CD4-positive, alpha-beta memory T cell (primary cell): ENCODE measurements at regions not wholly inside any gene's neighbourhood (a gene's known extent, or its start where the extent isn't known, plus 50 kb on each side); places are given as distances from the start of the nearest gene placed in this dataset.
A peak's percentile ranks its signal among the peaks of the same experiment; 100 is the strongest.

Source experiments
- CTCF ChIA-PET: fragments of 350-600 bp; sonication (Branson Sonifier 250); formaldehyde crosslinking; loops from one replicate; lab custom pipeline; 2021; ENCODE audit warnings: inconsistent platforms; ENCODE audit not compliant: partially characterized antibody; lab: Charles Lee
- POLR2A ChIA-PET: fragments of 350-600 bp; sonication (Branson Sonifier 250); formaldehyde crosslinking; loops from one replicate; lab custom pipeline; 2021; ENCODE audit not compliant: partially characterized antibody; lab: Charles Lee
- DNase-seq, 5 donors: peaks; one replicate each; pipeline versions ENCODE4 v3.0.0 to v3.0.0-alpha.2; 2020 to 2022; ENCODE audit warnings: mixed read lengths in 1 of 5
- H3K27ac ChIP-seq: one replicate; pipeline ENCODE4 v1.7.0; 2013; ENCODE audit warnings: low read depth, low read length
- H3K27me3 ChIP-seq: 2 replicates; pipeline ENCODE4 v1.7.0; 2013; ENCODE audit warnings: mild to moderate bottlenecking, low read length, moderate library complexity; ENCODE audit not compliant: insufficient read depth
- H3K36me3 ChIP-seq: 2 replicates; pipeline ENCODE4 v1.7.0; 2013; ENCODE audit warnings: mild to moderate bottlenecking, low read length, moderate library complexity; ENCODE audit not compliant: insufficient read depth
- H3K4me1 ChIP-seq: 2 replicates; pipeline ENCODE4 v1.7.0; 2013; ENCODE audit warnings: mild to moderate bottlenecking, low read length, moderate library complexity; ENCODE audit not compliant: insufficient read depth
- H3K4me3 ChIP-seq, 2 donors: one replicate each; pipeline ENCODE4 v1.7.0; 2013; ENCODE audit warnings: low read length in 2 of 2, mild to moderate bottlenecking in 1 of 2
- H3K9me3 ChIP-seq, 2 donors: one replicate each; pipeline ENCODE4 v1.7.0; 2013; ENCODE audit warnings: low read length in 2 of 2, control low read depth in 1 of 2; ENCODE audit not compliant: control insufficient read depth in 1 of 2
- H3K27ac Mint-ChIP-seq, 7 donors: one replicate each; pipeline ENCODE4 v1.8.0; 2020 to 2021; ENCODE audit warnings: mixed read lengths in 7 of 7, mild to moderate bottlenecking in 6 of 7, inconsistent platforms in 3 of 7, moderate library complexity in 3 of 7
- H3K27me3 Mint-ChIP-seq, 2 donors: one replicate each; pipeline ENCODE4 v1.8.0; 2020 to 2021; ENCODE audit warnings: mixed read lengths in 2 of 2
- H3K36me3 Mint-ChIP-seq, 2 donors: one replicate each; pipeline ENCODE4 v1.8.0; 2020 to 2021; ENCODE audit warnings: mixed read lengths in 2 of 2, inconsistent platforms in 1 of 2, mild to moderate bottlenecking in 1 of 2
- H3K4me1 Mint-ChIP-seq, 4 donors: one replicate each; pipeline ENCODE4 v1.8.0; 2020 to 2021; ENCODE audit warnings: mixed read lengths in 4 of 4, mild to moderate bottlenecking in 1 of 4
- H3K4me3 Mint-ChIP-seq, 8 donors: one replicate each; pipeline ENCODE4 v1.8.0; 2020 to 2021; ENCODE audit warnings: mixed read lengths in 8 of 8, mild to moderate bottlenecking in 7 of 8, moderate library complexity in 6 of 8, inconsistent platforms in 3 of 8
- H3K9me3 Mint-ChIP-seq, 8 donors: one replicate each; pipeline ENCODE4 v1.8.0; 2020 to 2021; ENCODE audit warnings: mixed read lengths in 8 of 8, mild to moderate bottlenecking in 5 of 8, inconsistent platforms in 3 of 8, moderate library complexity in 1 of 8
- intact Hi-C: fragments of 100-400 bp; cut with micrococcal nuclease; formaldehyde crosslinking; loops from one replicate; pipeline ENCODE4 v1.15.1; 2023

DNA sequence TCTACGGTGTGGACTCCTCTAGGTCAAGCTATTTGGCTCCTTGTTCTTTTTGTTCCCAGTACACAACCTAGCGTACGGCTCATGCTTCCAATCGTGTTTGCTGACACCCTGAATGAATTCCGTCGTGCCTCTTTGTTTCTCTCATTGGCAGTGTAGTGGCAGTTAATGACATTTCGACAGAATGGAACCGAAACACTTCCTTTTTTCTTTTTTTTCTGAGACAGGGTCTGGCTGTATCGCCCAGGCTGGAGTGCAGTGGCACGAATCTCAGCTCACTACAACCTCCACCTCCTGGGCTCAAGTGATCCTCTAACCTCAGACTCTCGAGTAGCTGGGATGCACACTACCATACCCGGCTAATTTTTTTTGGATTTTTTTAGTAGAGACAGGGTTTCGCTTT, 113.3 kb upstream of the ATP6AP2 start:
- H3K4me3 Mint-ChIP-seq, result no peak overlapping the region
- intact Hi-C loops, result loop anchor here (10.0 kb wide), 1 partner anchor 653 kb away; no protein-coding TSS in a partner anchor
- no peak for DNase-seq

DNA sequence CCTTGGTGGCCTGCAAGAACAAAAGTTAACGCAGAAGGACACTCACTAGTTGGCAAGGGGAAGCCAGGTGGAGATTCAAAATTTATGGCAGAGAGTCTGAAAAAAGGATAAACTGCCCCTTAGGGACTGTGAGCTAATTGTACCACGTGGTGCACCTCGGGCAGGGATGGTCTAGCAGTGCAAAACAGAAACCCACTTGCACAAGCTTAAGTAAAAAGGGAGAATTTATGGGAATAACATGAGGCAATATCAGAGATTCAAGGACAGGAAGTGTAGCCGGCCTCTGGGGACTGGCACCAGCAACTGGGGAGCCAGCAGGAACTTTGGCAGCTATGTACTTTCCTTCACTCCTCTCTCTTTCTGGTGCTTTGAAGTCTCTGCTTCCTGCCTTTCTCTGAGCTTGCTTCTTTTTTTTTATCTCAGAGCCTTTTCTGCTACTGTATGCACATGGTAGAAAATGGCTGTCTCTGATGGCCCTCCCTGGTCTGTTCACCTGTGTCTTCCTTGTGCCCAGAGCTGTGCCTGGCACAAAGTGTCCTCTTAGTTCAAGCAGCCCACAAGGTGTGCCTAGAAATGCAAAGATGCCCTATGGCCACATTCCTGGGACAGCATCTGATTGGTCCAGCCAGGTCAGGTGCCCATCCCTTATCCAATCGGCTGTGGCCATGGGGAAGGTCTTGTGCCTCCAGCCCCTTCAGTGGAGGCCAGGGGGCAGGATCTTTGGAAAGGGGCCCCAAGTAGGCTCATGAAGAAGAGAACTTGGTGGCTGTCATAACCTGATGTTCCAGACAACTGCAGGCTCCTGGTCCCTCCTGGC, 114.8 kb upstream of the ATP6AP2 start:
- Histone ChIP-seq H3K4me3 (no peak overlapping the region), H3K9me3 (no peaks in the 10 kb centered on the region), H3K27me3 (no peaks in the 10 kb centered on the region), H3K27ac (no peak overlapping the region), H3K36me3 (no peaks in the 10 kb centered on the region), H3K4me1 (peaks cover 19% of the 10 kb centered on the region)
- Mint-ChIP-seq H3K4me1 (peaks cover 11 to 26% (median 18%) of the 10 kb centered on the region in 4 donors), H3K4me3 (peak overlapping the region in 3 of 8 donors; percentile 11 to 48 (median 32)), H3K9me3 (peaks cover 0 to 2% (median 0%) of the 10 kb centered on the region in 8 donors), H3K36me3 (no peaks in the 10 kb centered on the region), H3K27ac (peak overlapping the region in 4 of 7 donors; percentile 10 to 61 (median 36)), H3K27me3 (no peaks in the 10 kb centered on the region)
- DNase-seq, result peak in 1 of 5 donors; percentile 12
- ChIA-PET CTCF (no interaction called here), POLR2A (no interaction called here)
- intact Hi-C loops, result loop anchor here (10.0 kb wide), 1 partner anchor 651 kb away; no protein-coding TSS in a partner anchor

More for the DNA sequence above, 113.3 kb upstream of the ATP6AP2 start:
- Mint-ChIP-seq H3K9me3 (peaks cover 0 to 2% (median 0%) of the 10 kb centered on the region in 8 donors), H3K4me1 (peaks cover 13 to 29% (median 21%) of the 10 kb centered on the region in 4 donors), H3K27me3 (peaks cover 0 to under 1% of the 10 kb centered on the region in 2 donors), H3K36me3 (no peaks in the 10 kb centered on the region), H3K27ac (no peak overlapping the region)
- ChIA-PET POLR2A (interaction anchor here (1.1 kb wide), 1 partner anchor 296 kb away, joined by 3 read pairs; no protein-coding TSS in a partner anchor), CTCF (interaction anchor here (1.0 to 2.4 kb wide), 3 partner anchors 190 to 815 kb away, joined by 3 to 11 read pairs (median 3); no protein-coding TSS in a partner anchor)
- H3K9me3 ChIP-seq, result no peaks in the 10 kb centered on the region
- no peak overlapping the region for H3K4me3 ChIP-seq
- H3K27ac ChIP-seq, result no peak overlapping the region
- no peaks in the 10 kb centered on the region for H3K36me3 ChIP-seq
- H3K27me3 ChIP-seq, result no peaks in the 10 kb centered on the region
- peaks cover 25% of the 10 kb centered on the region for H3K4me1 ChIP-seq

DNA sequence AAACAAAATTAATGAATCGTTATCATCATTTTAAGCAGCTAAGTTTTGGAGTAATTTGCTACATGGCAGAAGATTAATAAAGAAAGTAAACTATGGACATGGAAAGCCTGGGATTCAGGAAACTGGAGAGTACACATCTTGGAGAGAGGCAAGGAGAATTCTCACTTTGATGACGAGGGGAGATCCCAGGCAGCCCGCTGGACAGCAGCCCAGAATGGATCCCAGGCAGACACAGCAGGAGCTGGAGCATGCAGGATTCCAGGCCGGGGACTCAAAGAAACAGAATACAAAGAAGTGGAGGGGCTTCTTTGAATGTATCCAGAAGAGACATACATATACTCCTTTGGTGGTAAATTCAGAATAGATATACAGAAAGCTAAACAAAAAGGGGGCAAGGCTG, 118.0 kb upstream of the ATP6AP2 start:
- no peak overlapping the region for H3K27ac ChIP-seq
- Mint-ChIP-seq H3K27ac (no peak overlapping the region), H3K4me3 (no peak overlapping the region), H3K9me3 (peaks cover 0 to 2% (median 0%) of the 10 kb centered on the region in 8 donors), H3K27me3 (no peaks in the 10 kb centered on the region), H3K4me1 (peaks cover 9 to 21% (median 12%) of the 10 kb centered on the region in 4 donors), H3K36me3 (no peaks in the 10 kb centered on the region)
- POLR2A ChIA-PET, result no interaction called here
- no peak overlapping the region for H3K4me3 ChIP-seq
- no peaks in the 10 kb centered on the region for H3K9me3 ChIP-seq
- H3K36me3 ChIP-seq, result no peaks in the 10 kb centered on the region
- DNase-seq, result no peak
- intact Hi-C loops, result loop anchor here (10.0 kb wide), 1 partner anchor 648 kb away; no protein-coding TSS in a partner anchor
- H3K27me3 ChIP-seq, result no peaks in the 10 kb centered on the region
- CTCF ChIA-PET, result no interaction called here
- H3K4me1 ChIP-seq, result peaks cover 14% of the 10 kb centered on the region

DNA sequence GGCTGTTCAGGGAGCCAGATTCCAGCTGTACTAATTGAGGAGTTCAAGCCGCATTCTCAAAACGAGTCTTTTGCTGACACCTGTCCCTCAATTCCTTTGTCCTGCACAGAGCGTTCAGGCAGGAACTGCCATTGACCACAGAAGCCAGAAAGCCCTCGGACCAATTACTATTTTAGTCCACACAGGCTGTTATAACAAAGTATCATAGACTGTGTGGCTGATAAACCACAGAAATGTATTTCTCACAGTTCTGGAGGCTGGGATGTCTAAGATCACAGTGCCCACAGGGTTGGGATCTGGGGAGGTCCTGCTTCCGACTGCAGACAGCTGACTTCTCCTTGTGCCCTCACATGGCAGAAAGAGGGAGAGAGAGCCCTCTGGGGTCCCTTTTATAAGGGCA, 119.8 kb upstream of the ATP6AP2 start:
- CTCF ChIA-PET, result no interaction called here
- POLR2A ChIA-PET, result no interaction called here
- peaks cover 7 to 10% (median 9%) of the 10 kb centered on the region in 4 donors for H3K4me1 Mint-ChIP-seq

DNA sequence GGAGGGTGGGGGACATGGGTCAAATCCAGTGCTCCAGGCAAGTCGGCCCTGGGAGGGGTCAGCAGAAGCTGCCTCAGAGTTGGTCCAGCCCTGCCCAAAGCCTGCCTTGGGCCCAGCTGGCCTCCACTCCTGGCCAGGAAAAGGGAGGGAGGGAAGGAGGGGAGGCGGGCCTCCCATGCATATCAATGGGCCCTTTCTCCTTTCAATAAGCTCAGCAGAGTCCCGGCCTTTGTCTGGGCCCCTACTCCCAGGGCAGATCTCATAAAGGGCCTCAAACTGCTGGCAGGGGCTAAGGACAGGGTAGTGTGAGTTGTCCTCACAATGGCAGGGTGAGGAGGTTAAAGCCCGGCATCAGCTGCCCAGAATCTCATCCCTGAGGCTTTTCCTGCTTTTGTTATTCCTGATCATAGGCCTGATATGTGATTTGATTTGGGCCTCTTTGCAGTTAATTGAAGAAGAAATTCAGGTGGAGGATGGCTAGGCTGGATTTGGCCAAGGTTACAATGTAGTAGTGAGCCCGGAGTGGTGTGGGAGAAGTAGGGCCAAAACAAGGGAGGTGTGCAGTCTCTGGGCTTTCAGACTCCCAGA, 121.1 kb upstream of the ATP6AP2 start:
- H3K27me3 ChIP-seq, result no peaks in the 10 kb centered on the region
- DNase-seq, result no peak
- no peak overlapping the region for H3K4me3 Mint-ChIP-seq
- CTCF ChIA-PET, result interaction anchor here (0.5 kb wide), 1 partner anchor 74 kb away, joined by 5 read pairs; no protein-coding TSS in a partner anchor
- no peaks in the 10 kb centered on the region for H3K9me3 ChIP-seq
- no peak overlapping the region for H3K4me3 ChIP-seq
- H3K27ac Mint-ChIP-seq, result no peak overlapping the region
- H3K36me3 ChIP-seq, result no peaks in the 10 kb centered on the region
- H3K4me1 ChIP-seq, result no peaks in the 10 kb centered on the region
- peaks cover 0 to 3% (median 0%) of the 10 kb centered on the region in 8 donors for H3K9me3 Mint-ChIP-seq
- H3K4me1 Mint-ChIP-seq, result no peaks in the 10 kb centered on the region
- no peaks in the 10 kb centered on the region for H3K36me3 Mint-ChIP-seq
- intact Hi-C loops, result loop anchor here (10.0 kb wide), 1 partner anchor 645 kb away; no protein-coding TSS in a partner anchor
- no peaks in the 10 kb centered on the region for H3K27me3 Mint-ChIP-seq
- POLR2A ChIA-PET, result no interaction called here
- H3K27ac ChIP-seq, result no peak overlapping the region

More for the DNA sequence above, 119.8 kb upstream of the ATP6AP2 start:
- H3K36me3 ChIP-seq, result no peaks in the 10 kb centered on the region
- H3K27ac Mint-ChIP-seq, result no peak overlapping the region
- H3K4me3 Mint-ChIP-seq, result no peak overlapping the region
- no peaks in the 10 kb centered on the region for H3K27me3 ChIP-seq
- H3K9me3 ChIP-seq, result no peaks in the 10 kb centered on the region
- no peaks in the 10 kb centered on the region for H3K9me3 Mint-ChIP-seq
- DNase-seq, result no peak
- H3K27ac ChIP-seq, result no peak overlapping the region
- no peaks in the 10 kb centered on the region for H3K36me3 Mint-ChIP-seq
- H3K27me3 Mint-ChIP-seq, result no peaks in the 10 kb centered on the region
- no peak overlapping the region for H3K4me3 ChIP-seq
- peaks cover 7% of the 10 kb centered on the region for H3K4me1 ChIP-seq
- intact Hi-C loops, result loop anchor here (10.0 kb wide), 1 partner anchor 646 kb away; no protein-coding TSS in a partner anchor

DNA sequence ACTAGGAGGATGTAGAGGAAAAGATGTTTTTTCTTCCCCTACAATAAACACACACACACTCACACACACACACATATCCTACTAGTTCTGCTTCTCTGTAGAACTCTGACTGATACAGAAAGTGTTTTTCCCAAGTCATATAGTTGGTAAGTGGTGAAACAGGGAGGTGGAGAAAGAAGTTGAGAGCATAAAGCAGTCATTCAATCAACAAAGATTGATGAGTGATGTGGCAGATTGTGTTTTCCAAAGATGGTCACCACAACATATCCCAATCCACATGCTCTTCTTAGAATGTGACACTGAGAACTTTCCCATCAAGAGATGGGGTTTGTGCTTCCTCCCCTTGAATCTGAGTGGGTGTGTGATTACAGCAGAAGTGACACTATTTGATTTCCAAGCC, 123.4 kb upstream of the ATP6AP2 start:
- Mint-ChIP-seq H3K27ac (no peak overlapping the region), H3K27me3 (peaks cover 0 to 2% of the 10 kb centered on the region in 2 donors), H3K4me1 (no peaks in the 10 kb centered on the region), H3K4me3 (no peak overlapping the region), H3K9me3 (peaks cover 0 to 3% (median 0%) of the 10 kb centered on the region in 8 donors), H3K36me3 (no peaks in the 10 kb centered on the region)
- ChIA-PET CTCF (no interaction called here), POLR2A (no interaction called here)
- H3K9me3 ChIP-seq, result no peaks in the 10 kb centered on the region
- no peaks in the 10 kb centered on the region for H3K36me3 ChIP-seq
- intact Hi-C loops, result no loop called here
- H3K27ac ChIP-seq, result no peak overlapping the region
- no peaks in the 10 kb centered on the region for H3K4me1 ChIP-seq
- H3K4me3 ChIP-seq, result no peak overlapping the region
- no peak for DNase-seq
- H3K27me3 ChIP-seq, result no peaks in the 10 kb centered on the region

DNA sequence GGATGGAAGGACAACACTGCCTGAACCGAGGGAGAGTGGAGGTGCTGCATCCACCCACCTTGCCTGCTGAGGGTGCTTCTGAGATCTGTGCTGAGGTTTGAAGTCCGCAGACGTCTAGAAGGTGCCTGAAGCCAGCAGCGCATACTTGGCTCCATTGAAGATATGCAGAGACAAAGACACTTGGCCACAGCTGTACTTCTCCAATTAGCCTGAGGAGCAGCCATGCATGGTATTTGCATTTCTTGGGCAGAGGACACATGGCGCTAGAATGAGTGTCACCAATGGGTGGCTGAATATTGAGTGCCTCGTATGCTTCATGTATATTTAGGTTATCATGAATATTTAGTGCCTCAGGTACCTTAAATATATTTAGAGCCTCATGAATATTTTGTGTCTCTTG, 128.7 kb upstream of the ATP6AP2 start:
- peaks cover 0 to 2% of the 10 kb centered on the region in 2 donors for H3K27me3 Mint-ChIP-seq
- DNase-seq, result no peak
- H3K9me3 Mint-ChIP-seq, result peaks cover 0 to 3% (median 0%) of the 10 kb centered on the region in 8 donors
- Histone ChIP-seq H3K4me3 (no peak overlapping the region), H3K36me3 (no peaks in the 10 kb centered on the region), H3K27ac (no peak overlapping the region), H3K4me1 (no peaks in the 10 kb centered on the region), H3K9me3 (no peaks in the 10 kb centered on the region), H3K27me3 (no peaks in the 10 kb centered on the region)
- intact Hi-C loops, result no loop called here
- H3K4me1 Mint-ChIP-seq, result no peaks in the 10 kb centered on the region
- H3K36me3 Mint-ChIP-seq, result no peaks in the 10 kb centered on the region
- ChIA-PET CTCF (no interaction called here), POLR2A (no interaction called here)
- no peak overlapping the region for H3K4me3 Mint-ChIP-seq
- H3K27ac Mint-ChIP-seq, result no peak overlapping the region
